ENCODE measurements at regions not wholly inside any gene's neighbourhood (a gene's known extent, or its start where the extent isn't known, plus 50 kb on each side); places are given as distances from the start of the nearest gene placed in this dataset.

DNA sequence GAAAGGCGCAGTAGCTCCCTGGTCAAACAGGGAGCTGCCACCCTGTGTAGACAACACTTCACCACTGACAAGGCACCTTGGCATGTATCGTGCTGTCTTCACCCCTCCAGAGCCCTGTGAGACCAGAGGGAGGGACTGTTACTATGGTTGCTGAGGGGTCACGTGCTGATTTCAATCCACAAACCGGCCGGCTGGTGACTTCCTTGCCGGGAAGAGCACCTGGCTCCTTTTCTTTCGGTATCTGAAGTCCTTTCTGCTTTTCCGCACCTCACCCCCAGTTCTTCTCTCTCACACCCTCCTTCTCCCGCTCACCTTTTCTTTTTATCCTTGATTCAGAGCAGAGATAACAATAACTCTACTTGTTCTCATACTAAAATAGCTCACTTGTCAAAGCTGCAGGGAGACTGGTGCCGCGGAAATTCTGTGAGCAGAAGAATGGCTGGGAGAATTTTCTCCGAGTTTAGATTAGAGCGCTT lies 327.2 kb downstream of the ZSWIM6 start:
- Histone ChIP-seq H3K4me3 (ENCODE audit: low read depth in 2 of 2, low read length in 1 of 2) (no peak overlapping the region), H3K27ac (ENCODE audit: low read depth in 2 of 2, low read length in 1 of 2) (no peak overlapping the region), H2AFZ (ENCODE audit: low read depth) (no peak overlapping the region), H4K20me1 (ENCODE audit: insufficient read depth) (no peaks in the 10 kb centered on the region), H3K9me2 (no peaks in the 10 kb centered on the region), H3K79me2 (ENCODE audit: insufficient read depth) (no peaks in the 10 kb centered on the region), H3K4me1 (ENCODE audit: control insufficient read depth in 1 of 2, insufficient read depth in 2 of 2, low read depth in 1 of 2, low read length in 1 of 2) (peaks cover 0 to 4% of the 10 kb centered on the region in 2 experiments; a peak in 2 of 4 replicates), H3K9me3 (no peaks in the 10 kb centered on the region), H3K36me3 (replicated peaks in 1 of 2; ENCODE audit: control insufficient read depth in 1 of 2, insufficient read depth in 2 of 2, low read length in 1 of 2) (no peaks in the 10 kb centered on the region), H3K27me3 (ENCODE audit: insufficient read depth) (peaks cover 15% of the 10 kb centered on the region), H3F3A (replicated peaks; ENCODE audit: insufficient read depth) (no peaks in the 10 kb centered on the region), H3K4me2 (no peak overlapping the region), H3K9ac (no peak overlapping the region)
- 83% methylated on average over 13 of the region's 13 CpGs for whole genome bisulfite sequencing (ENCODE audit: low lambda C conversion rate)
- CTCF ChIA-PET, result interaction anchor here (0.5 to 3.2 kb wide), 62 partner anchors 9 to 959 kb away, joined by 3 to 29 read pairs (median 3); partner anchors contain the start of genes DEPDC1B and ZSWIM6
- POLR2A ChIA-PET, result interaction anchor here (1.0 kb wide), 1 partner anchor 328 kb away, joined by 3 read pairs; the partner anchor contains the start of gene ZSWIM6
- TF ChIP-seq RXRA (IDR thresholded peaks at IDR 0.05; ENCODE audit: borderline replicate concordance, low read depth) (no peak), NRF1 (IDR thresholded peaks at IDR 0.05; ENCODE audit: low read depth, low read length) (no peak), CHD2 (IDR thresholded peaks at IDR 0.05; ENCODE audit: low read length, partially characterized antibody) (no peak), FOXM1 (IDR thresholded peaks at IDR 0.05; ENCODE audit: low read depth) (no peak), EP300 (IDR thresholded peaks at IDR 0.05; ENCODE audit: borderline replicate concordance in 1 of 2, low read depth in 1 of 2, low read length in 1 of 2) (no peak), MEF2A (IDR thresholded peaks at IDR 0.05; ENCODE audit: borderline replicate concordance, low read depth) (no peak), NFIC (IDR thresholded peaks at IDR 0.05; ENCODE audit: borderline replicate concordance) (no peak), POLR2AphosphoS5 (IDR thresholded peaks at IDR 0.05; ENCODE audit: low read depth, low read length) (no peak), RCOR1 (IDR thresholded peaks at IDR 0.05; ENCODE audit: low read length) (no peak), TAF1 (IDR thresholded peaks at IDR 0.05; ENCODE audit: borderline replicate concordance, low read depth, low read length) (no peak), ELF1 (IDR thresholded peaks at IDR 0.05) (no peak), YY1 (IDR thresholded peaks at IDR 0.05; ENCODE audit: low read depth) (no peak), FOXJ3 (CRISPR knock-in tag; IDR thresholded peaks at IDR 0.05) (no peak), FOSL2 (IDR thresholded peaks at IDR 0.05; ENCODE audit: borderline replicate concordance, low read depth) (no peak)
- TF ChIP-seq, protein P1, sequence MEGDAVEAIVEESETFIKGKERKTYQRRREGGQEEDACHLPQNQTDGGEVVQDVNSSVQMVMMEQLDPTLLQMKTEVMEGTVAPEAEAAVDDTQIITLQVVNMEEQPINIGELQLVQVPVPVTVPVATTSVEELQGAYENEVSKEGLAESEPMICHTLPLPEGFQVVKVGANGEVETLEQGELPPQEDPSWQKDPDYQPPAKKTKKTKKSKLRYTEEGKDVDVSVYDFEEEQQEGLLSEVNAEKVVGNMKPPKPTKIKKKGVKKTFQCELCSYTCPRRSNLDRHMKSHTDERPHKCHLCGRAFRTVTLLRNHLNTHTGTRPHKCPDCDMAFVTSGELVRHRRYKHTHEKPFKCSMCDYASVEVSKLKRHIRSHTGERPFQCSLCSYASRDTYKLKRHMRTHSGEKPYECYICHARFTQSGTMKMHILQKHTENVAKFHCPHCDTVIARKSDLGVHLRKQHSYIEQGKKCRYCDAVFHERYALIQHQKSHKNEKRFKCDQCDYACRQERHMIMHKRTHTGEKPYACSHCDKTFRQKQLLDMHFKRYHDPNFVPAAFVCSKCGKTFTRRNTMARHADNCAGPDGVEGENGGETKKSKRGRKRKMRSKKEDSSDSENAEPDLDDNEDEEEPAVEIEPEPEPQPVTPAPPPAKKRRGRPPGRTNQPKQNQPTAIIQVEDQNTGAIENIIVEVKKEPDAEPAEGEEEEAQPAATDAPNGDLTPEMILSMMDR (IDR thresholded peaks at IDR 0.05), result no peak
- TF ChIP-seq, protein P2, sequence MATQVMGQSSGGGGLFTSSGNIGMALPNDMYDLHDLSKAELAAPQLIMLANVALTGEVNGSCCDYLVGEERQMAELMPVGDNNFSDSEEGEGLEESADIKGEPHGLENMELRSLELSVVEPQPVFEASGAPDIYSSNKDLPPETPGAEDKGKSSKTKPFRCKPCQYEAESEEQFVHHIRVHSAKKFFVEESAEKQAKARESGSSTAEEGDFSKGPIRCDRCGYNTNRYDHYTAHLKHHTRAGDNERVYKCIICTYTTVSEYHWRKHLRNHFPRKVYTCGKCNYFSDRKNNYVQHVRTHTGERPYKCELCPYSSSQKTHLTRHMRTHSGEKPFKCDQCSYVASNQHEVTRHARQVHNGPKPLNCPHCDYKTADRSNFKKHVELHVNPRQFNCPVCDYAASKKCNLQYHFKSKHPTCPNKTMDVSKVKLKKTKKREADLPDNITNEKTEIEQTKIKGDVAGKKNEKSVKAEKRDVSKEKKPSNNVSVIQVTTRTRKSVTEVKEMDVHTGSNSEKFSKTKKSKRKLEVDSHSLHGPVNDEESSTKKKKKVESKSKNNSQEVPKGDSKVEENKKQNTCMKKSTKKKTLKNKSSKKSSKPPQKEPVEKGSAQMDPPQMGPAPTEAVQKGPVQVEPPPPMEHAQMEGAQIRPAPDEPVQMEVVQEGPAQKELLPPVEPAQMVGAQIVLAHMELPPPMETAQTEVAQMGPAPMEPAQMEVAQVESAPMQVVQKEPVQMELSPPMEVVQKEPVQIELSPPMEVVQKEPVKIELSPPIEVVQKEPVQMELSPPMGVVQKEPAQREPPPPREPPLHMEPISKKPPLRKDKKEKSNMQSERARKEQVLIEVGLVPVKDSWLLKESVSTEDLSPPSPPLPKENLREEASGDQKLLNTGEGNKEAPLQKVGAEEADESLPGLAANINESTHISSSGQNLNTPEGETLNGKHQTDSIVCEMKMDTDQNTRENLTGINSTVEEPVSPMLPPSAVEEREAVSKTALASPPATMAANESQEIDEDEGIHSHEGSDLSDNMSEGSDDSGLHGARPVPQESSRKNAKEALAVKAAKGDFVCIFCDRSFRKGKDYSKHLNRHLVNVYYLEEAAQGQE (IDR thresholded peaks at IDR 0.05; ENCODE audit: low read depth, low read length), result no peak
- TF ChIP-seq, protein P3, sequence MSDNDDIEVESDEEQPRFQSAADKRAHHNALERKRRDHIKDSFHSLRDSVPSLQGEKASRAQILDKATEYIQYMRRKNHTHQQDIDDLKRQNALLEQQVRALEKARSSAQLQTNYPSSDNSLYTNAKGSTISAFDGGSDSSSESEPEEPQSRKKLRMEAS (IDR thresholded peaks at IDR 0.05; ENCODE audit: low read depth), result no peak
- TF ChIP-seq, protein P4, sequence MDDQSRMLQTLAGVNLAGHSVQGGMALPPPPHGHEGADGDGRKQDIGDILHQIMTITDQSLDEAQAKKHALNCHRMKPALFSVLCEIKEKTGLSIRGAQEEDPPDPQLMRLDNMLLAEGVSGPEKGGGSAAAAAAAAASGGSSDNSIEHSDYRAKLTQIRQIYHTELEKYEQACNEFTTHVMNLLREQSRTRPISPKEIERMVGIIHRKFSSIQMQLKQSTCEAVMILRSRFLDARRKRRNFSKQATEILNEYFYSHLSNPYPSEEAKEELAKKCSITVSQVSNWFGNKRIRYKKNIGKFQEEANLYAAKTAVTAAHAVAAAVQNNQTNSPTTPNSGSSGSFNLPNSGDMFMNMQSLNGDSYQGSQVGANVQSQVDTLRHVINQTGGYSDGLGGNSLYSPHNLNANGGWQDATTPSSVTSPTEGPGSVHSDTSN (IDR thresholded peaks at IDR 0.05), result no peak
- TF ChIP-seq, protein P5, sequence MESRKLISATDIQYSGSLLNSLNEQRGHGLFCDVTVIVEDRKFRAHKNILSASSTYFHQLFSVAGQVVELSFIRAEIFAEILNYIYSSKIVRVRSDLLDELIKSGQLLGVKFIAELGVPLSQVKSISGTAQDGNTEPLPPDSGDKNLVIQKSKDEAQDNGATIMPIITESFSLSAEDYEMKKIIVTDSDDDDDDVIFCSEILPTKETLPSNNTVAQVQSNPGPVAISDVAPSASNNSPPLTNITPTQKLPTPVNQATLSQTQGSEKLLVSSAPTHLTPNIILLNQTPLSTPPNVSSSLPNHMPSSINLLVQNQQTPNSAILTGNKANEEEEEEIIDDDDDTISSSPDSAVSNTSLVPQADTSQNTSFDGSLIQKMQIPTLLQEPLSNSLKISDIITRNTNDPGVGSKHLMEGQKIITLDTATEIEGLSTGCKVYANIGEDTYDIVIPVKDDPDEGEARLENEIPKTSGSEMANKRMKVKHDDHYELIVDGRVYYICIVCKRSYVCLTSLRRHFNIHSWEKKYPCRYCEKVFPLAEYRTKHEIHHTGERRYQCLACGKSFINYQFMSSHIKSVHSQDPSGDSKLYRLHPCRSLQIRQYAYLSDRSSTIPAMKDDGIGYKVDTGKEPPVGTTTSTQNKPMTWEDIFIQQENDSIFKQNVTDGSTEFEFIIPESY (IDR thresholded peaks at IDR 0.05; ENCODE audit: borderline replicate concordance, low read depth), result no peak
- no peak for DNase-seq
